ENCODE measurements at regions not wholly inside any gene's neighbourhood (a gene's known extent, or its start where the extent isn't known, plus 50 kb on each side); places are given as distances from the start of the nearest gene placed in this dataset.

DNA sequence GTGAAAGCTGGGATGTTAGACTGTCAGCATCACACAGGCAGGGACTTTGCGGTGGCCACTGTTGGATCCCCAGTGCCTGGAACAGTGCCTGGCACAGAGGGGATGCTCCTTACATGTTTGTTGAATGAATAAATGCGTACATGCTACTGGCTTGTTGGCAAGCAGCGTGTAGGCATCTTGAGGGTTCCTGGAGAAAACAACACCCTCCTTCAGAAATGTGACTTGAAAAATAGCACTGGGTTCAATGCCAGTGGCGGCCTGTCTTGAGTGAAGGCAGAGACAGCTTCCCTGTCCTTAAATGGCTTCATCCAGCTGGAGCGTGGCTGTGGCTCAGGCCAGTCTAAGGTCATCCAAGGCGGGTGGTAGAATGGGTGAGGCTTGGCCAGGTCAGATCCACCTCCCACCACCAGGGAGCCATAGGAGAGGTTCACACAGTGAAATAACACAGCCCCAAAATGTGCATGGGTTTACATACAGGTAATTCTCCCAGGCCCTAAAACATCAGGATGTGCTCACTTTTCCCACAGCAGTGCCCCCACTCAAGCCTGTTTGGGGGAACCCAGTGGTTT, 171.4 kb downstream of the PHETA1 start:
- TF ChIP-seq POLR2A (IDR thresholded peaks at IDR 0.05), result no peak
- TF ChIP-seq, protein P1, sequence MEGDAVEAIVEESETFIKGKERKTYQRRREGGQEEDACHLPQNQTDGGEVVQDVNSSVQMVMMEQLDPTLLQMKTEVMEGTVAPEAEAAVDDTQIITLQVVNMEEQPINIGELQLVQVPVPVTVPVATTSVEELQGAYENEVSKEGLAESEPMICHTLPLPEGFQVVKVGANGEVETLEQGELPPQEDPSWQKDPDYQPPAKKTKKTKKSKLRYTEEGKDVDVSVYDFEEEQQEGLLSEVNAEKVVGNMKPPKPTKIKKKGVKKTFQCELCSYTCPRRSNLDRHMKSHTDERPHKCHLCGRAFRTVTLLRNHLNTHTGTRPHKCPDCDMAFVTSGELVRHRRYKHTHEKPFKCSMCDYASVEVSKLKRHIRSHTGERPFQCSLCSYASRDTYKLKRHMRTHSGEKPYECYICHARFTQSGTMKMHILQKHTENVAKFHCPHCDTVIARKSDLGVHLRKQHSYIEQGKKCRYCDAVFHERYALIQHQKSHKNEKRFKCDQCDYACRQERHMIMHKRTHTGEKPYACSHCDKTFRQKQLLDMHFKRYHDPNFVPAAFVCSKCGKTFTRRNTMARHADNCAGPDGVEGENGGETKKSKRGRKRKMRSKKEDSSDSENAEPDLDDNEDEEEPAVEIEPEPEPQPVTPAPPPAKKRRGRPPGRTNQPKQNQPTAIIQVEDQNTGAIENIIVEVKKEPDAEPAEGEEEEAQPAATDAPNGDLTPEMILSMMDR (IDR thresholded peaks at IDR 0.05), result no peak
- TF ChIP-seq EP300 (IDR thresholded peaks at IDR 0.05), result no peak
